Activated CD8-positive, alpha-beta memory T cell treated with anti-CD3 and anti-CD28 coated beads, Interleukin-2, amount 10 ng/mL, durations not matched to agents 7 days and 5 days (primary cell): ENCODE measurements at regions not wholly inside any gene's neighbourhood (a gene's known extent, or its start where the extent isn't known, plus 50 kb on each side); places are given as distances from the start of the nearest gene placed in this dataset.
"Not testable (repeated sequence)": the region's sequence is repeated elsewhere in the genome, so short reads cannot be mapped to it uniquely, and the experiment has no call there.

Source experiments
- ATAC-seq: fragments of 150-1000 bp; cut with Tn5 transposase; one replicate; pipeline ENCODE4 v1.10.0; 2021; ENCODE audit warnings: moderate library complexity
- CTCF ChIA-PET: fragments of 350-600 bp; sonication (Branson Sonifier 250); formaldehyde crosslinking; loops from one replicate; lab custom pipeline; 2021; ENCODE audit warnings: antibody characterized with exemption; lab: Charles Lee
- DNase-seq: peaks from one replicate; pipeline ENCODE4 v3.0.0-alpha.2; 2020
- H3K27ac Mint-ChIP-seq: one replicate; pipeline ENCODE4 v1.8.0; 2021; ENCODE audit warnings: mild to moderate bottlenecking, mixed read lengths
- H3K27me3 Mint-ChIP-seq: one replicate; pipeline ENCODE4 v1.8.0; 2021; ENCODE audit warnings: mixed read lengths
- H3K36me3 Mint-ChIP-seq: one replicate; pipeline ENCODE4 v1.8.0; 2021; ENCODE audit warnings: mild to moderate bottlenecking, mixed read lengths
- H3K4me1 Mint-ChIP-seq: one replicate; pipeline ENCODE4 v1.8.0; 2021; ENCODE audit warnings: mixed read lengths
- H3K4me3 Mint-ChIP-seq: one replicate; pipeline ENCODE4 v1.8.0; 2021; ENCODE audit warnings: mild to moderate bottlenecking, moderate library complexity, mixed read lengths
- H3K9me3 Mint-ChIP-seq: one replicate; pipeline ENCODE4 v1.8.0; 2022; ENCODE audit warnings: low read depth, mixed read lengths

GRCh38 chr7:93723424-93724124 is 149.1 kb upstream of the CALCR start:
- ATAC-seq (no peak), DNase-seq (no peak)
- peaks cover 5% of the 10 kb centered on the region for H3K27me3 Mint-ChIP-seq
- CTCF ChIA-PET: no interaction called here
- no peak overlapping the region for H3K4me3 Mint-ChIP-seq
- H3K36me3 Mint-ChIP-seq: no peaks in the 10 kb centered on the region
- H3K9me3 Mint-ChIP-seq: no peaks in the 10 kb centered on the region
- H3K27ac Mint-ChIP-seq: no peak overlapping the region
- H3K4me1 Mint-ChIP-seq: peaks cover 8% of the 10 kb centered on the region

GRCh38 chr7:93720106-93720505 is 145.6 kb upstream of the CALCR start:
- Mint-ChIP-seq H3K27ac (no peak overlapping the region), H3K9me3 (no peaks in the 10 kb centered on the region), H3K4me3 (no peak overlapping the region), H3K36me3 (no peaks in the 10 kb centered on the region), H3K27me3 (peaks cover 9% of the 10 kb centered on the region), H3K4me1 (peaks cover 14% of the 10 kb centered on the region)
- ATAC-seq (no peak), DNase-seq (no peak)
- CTCF ChIA-PET: no interaction called here

GRCh38 chr7:93719546-93719945 is 145.0 kb upstream of the CALCR start:
- CTCF ChIA-PET: no interaction called here
- DNase-seq (no peak), ATAC-seq (no peak)
- Mint-ChIP-seq H3K36me3 (no peaks in the 10 kb centered on the region), H3K9me3 (no peaks in the 10 kb centered on the region), H3K4me3 (no peak overlapping the region), H3K27me3 (peaks cover 10% of the 10 kb centered on the region), H3K27ac (no peak overlapping the region), H3K4me1 (peaks cover 14% of the 10 kb centered on the region)

- Mint-ChIP-seq H3K4me3 (no peak overlapping the region), H3K27ac (no peak overlapping the region), H3K27me3 (peaks cover 15% of the 10 kb centered on the region), H3K36me3 (no peaks in the 10 kb centered on the region), H3K4me1 (peaks cover 14% of the 10 kb centered on the region), H3K9me3 (no peaks in the 10 kb centered on the region)
- CTCF ChIA-PET: no interaction called here
- ATAC-seq (no peak), DNase-seq (no peak)
Measured at GRCh38 chr7:93717217-93717900, 142.8 kb upstream of the CALCR start.

- DNase-seq: peak; percentile 43
Measured at GRCh38 chr7:93715234-93715633, 140.7 kb upstream of the CALCR start.

GRCh38 chr7:93711926-93712325 is 137.4 kb upstream of the CALCR start:
- no peaks in the 10 kb centered on the region for H3K36me3 Mint-ChIP-seq
- peaks cover 1% of the 10 kb centered on the region for H3K4me1 Mint-ChIP-seq
- CTCF ChIA-PET: no interaction called here
- ATAC-seq (no peak), DNase-seq (no peak)
- no peaks in the 10 kb centered on the region for H3K9me3 Mint-ChIP-seq
- no peak overlapping the region for H3K4me3 Mint-ChIP-seq
- H3K27ac Mint-ChIP-seq: no peak overlapping the region
- peaks cover 15% of the 10 kb centered on the region for H3K27me3 Mint-ChIP-seq

More at GRCh38 chr7:93715234-93715633, 140.7 kb upstream of the CALCR start:
- ATAC-seq: no peak
- Mint-ChIP-seq H3K27ac (no peak overlapping the region), H3K9me3 (no peaks in the 10 kb centered on the region), H3K4me3 (no peak overlapping the region), H3K27me3 (peaks cover 15% of the 10 kb centered on the region), H3K4me1 (peaks cover 14% of the 10 kb centered on the region), H3K36me3 (no peaks in the 10 kb centered on the region)
- CTCF ChIA-PET: interaction anchor here (1.3 kb wide), 1 partner anchor 175 kb away, joined by 3 read pairs; no protein-coding TSS in a partner anchor

- H3K4me1 Mint-ChIP-seq, ATAC-seq, CTCF ChIA-PET, H3K9me3 Mint-ChIP-seq, H3K4me3 Mint-ChIP-seq, H3K27ac Mint-ChIP-seq, DNase-seq, H3K36me3 Mint-ChIP-seq, H3K27me3 Mint-ChIP-seq: not testable (repeated sequence)
Measured at GRCh38 chr7:93708255-93708654, 133.7 kb upstream of the CALCR start.

GRCh38 chr7:93707249-93707648 is 132.7 kb upstream of the CALCR start:
- Mint-ChIP-seq H3K27me3 (no peaks in the 10 kb centered on the region), H3K9me3 (no peaks in the 10 kb centered on the region), H3K27ac (no peak overlapping the region)

GRCh38 chr7:93706162-93706561 is 131.6 kb upstream of the CALCR start:
- DNase-seq, ATAC-seq, H3K4me3 Mint-ChIP-seq, H3K27ac Mint-ChIP-seq, H3K9me3 Mint-ChIP-seq, H3K4me1 Mint-ChIP-seq, H3K36me3 Mint-ChIP-seq, CTCF ChIA-PET, H3K27me3 Mint-ChIP-seq: not testable (repeated sequence)

More at GRCh38 chr7:93707249-93707648, 132.7 kb upstream of the CALCR start:
- H3K4me3 Mint-ChIP-seq: no peak overlapping the region
- H3K36me3 Mint-ChIP-seq: no peaks in the 10 kb centered on the region
- no peak for DNase-seq
- ATAC-seq: no peak
- CTCF ChIA-PET: no interaction called here
- H3K4me1 Mint-ChIP-seq: no peaks in the 10 kb centered on the region

- Mint-ChIP-seq H3K9me3 (no peaks in the 10 kb centered on the region), H3K27me3 (no peaks in the 10 kb centered on the region), H3K36me3 (no peaks in the 10 kb centered on the region), H3K4me3 (no peak overlapping the region), H3K4me1 (no peaks in the 10 kb centered on the region), H3K27ac (no peak overlapping the region)
- CTCF ChIA-PET: no interaction called here
- DNase-seq (no peak), ATAC-seq (no peak)
Measured at GRCh38 chr7:93704217-93704616, 129.7 kb upstream of the CALCR start.

- DNase-seq (no peak), ATAC-seq (no peak)
- Mint-ChIP-seq H3K36me3 (no peaks in the 10 kb centered on the region), H3K9me3 (no peaks in the 10 kb centered on the region), H3K4me1 (no peaks in the 10 kb centered on the region), H3K4me3 (no peak overlapping the region), H3K27ac (no peak overlapping the region), H3K27me3 (no peaks in the 10 kb centered on the region)
- CTCF ChIA-PET: no interaction called here
Measured at GRCh38 chr7:93697901-93698300, 123.4 kb upstream of the CALCR start.

- no peak for ATAC-seq
- CTCF ChIA-PET: interaction anchor here (0.8 kb wide), 1 partner anchor 675 kb away, joined by 3 read pairs; no protein-coding TSS in a partner anchor
Measured at GRCh38 chr7:93693796-93694195, 119.3 kb upstream of the CALCR start.

GRCh38 chr7:93690021-93690420 is 115.5 kb upstream of the CALCR start:
- no peaks in the 10 kb centered on the region for H3K9me3 Mint-ChIP-seq
- CTCF ChIA-PET: no interaction called here
- no peak overlapping the region for H3K27ac Mint-ChIP-seq
- H3K4me3 Mint-ChIP-seq: no peak overlapping the region
- ATAC-seq (no peak), DNase-seq (no peak)
- no peaks in the 10 kb centered on the region for H3K27me3 Mint-ChIP-seq
- H3K36me3 Mint-ChIP-seq: no peaks in the 10 kb centered on the region
- no peaks in the 10 kb centered on the region for H3K4me1 Mint-ChIP-seq

More at GRCh38 chr7:93693796-93694195, 119.3 kb upstream of the CALCR start:
- no peaks in the 10 kb centered on the region for H3K36me3 Mint-ChIP-seq
- DNase-seq: no peak
- no peak overlapping the region for H3K4me3 Mint-ChIP-seq
- H3K4me1 Mint-ChIP-seq: no peaks in the 10 kb centered on the region
- H3K27me3 Mint-ChIP-seq: no peaks in the 10 kb centered on the region
- H3K9me3 Mint-ChIP-seq: no peaks in the 10 kb centered on the region
- H3K27ac Mint-ChIP-seq: no peak overlapping the region

GRCh38 chr7:93678185-93678584 is 103.7 kb upstream of the CALCR start:
- Mint-ChIP-seq H3K4me3 (no peak overlapping the region), H3K27ac (no peak overlapping the region), H3K9me3 (no peaks in the 10 kb centered on the region), H3K36me3 (no peaks in the 10 kb centered on the region), H3K4me1 (no peaks in the 10 kb centered on the region), H3K27me3 (no peaks in the 10 kb centered on the region)
- no peak for DNase-seq
- CTCF ChIA-PET: no interaction called here
- ATAC-seq: no peak
